ENCODE measurements at regions not wholly inside any gene's neighbourhood (a gene's known extent, or its start where the extent isn't known, plus 50 kb on each side); places are given as distances from the start of the nearest gene placed in this dataset.

DNA sequence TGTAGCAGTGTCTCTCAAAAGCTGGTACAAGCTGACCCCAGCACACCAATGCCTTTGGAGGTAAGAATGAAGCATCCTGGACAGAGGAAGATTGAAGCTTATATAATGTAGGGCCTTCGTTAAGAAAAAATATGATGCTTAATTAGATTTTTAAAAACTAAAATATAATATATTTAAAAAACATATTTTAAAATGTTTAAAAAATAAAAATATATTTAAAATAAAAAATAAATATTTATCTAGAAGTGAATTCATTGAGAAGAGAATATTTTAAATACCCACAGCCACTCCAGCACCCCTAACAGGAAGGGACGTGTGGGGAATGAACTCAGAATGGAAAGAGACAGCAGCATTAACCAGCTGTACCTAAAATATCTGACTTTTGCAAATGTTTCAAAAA is 65.1 kb upstream of the DDX53 start:
- no peak overlapping the region for H3K4me3 Mint-ChIP-seq
- ATAC-seq, result no peak
- no peaks in the 10 kb centered on the region for H3K4me1 Mint-ChIP-seq (ENCODE audit: low read depth)
- no peak overlapping the region for H3K27ac Mint-ChIP-seq
- ChIA-PET POLR2A (no interaction called here), CTCF (no interaction called here)
- no peak for DNase-seq
- no peaks in the 10 kb centered on the region for H3K36me3 Mint-ChIP-seq (ENCODE audit: low read depth)
- H3K27me3 Mint-ChIP-seq (ENCODE audit: low read depth), result no peaks in the 10 kb centered on the region
- H3K9me3 Mint-ChIP-seq (ENCODE audit: insufficient read depth), result no peaks in the 10 kb centered on the region

DNA sequence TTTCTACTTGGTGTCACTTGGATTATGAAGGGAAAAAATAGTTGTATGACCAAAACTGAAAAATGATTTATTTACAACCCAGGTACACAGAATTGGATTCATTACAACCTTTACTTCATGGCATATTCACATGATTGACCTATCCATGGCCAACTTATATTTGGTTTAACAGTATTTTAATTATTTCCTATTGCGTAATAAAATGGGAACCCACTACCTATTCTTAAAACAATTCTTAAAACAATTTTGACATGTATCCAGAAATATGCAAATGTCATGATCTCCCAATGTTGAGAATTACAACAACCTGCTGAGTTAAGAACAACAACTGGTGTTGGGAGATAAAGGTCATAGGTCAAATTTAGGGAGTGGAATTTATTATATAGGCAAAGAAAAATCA is 54.8 kb upstream of the DDX53 start:
- ATAC-seq (no peak), DNase-seq (no peak)
- ChIA-PET CTCF (no interaction called here), POLR2A (no interaction called here)
- Mint-ChIP-seq H3K27ac (no peak overlapping the region), H3K36me3 (ENCODE audit: low read depth) (no peaks in the 10 kb centered on the region), H3K9me3 (ENCODE audit: insufficient read depth) (no peaks in the 10 kb centered on the region), H3K4me3 (no peak overlapping the region), H3K4me1 (ENCODE audit: low read depth) (no peaks in the 10 kb centered on the region), H3K27me3 (ENCODE audit: low read depth) (no peaks in the 10 kb centered on the region)

Data from activated CD8-positive, alpha-beta T cell treated with anti-CD3 and anti-CD28 coated beads, Interleukin-2, amount 10 ng/mL, durations not matched to agents 7 days and 5 days (primary cell).